PC-9 (cell line): ENCODE measurements at regions not wholly inside any gene's neighbourhood (a gene's known extent, or its start where the extent isn't known, plus 50 kb on each side); places are given as distances from the start of the nearest gene placed in this dataset.

Experiments
- BruUV-seq: library from RNA; stranded (reverse); fragments of 400-500 nt; replicated peaks from 2 replicates; lab custom pipeline; 2021; lab: Mats Ljungman, UMichigan
- CTCF ChIA-PET: fragments of 300-600 bp; sonication (Branson Sonifier 250); formaldehyde crosslinking; loops from one replicate; lab custom pipeline; 2022; ENCODE audit warnings: antibody characterized with exemption; lab: Charles Lee
- POLR2A ChIA-PET: fragments of 300-600 bp; sonication (Branson Sonifier 250); formaldehyde crosslinking; loops from one replicate; lab custom pipeline; 2022; ENCODE audit warnings: antibody characterized with exemption; ENCODE audit not compliant: unreplicated experiment; lab: Charles Lee
- DNase-seq, 2 experiments: peaks; one replicate each; pipeline versions ENCODE4 v3.0.0 to v3.0.0-alpha.2; 2015 to 2022; ENCODE audit warnings: mixed read lengths in 1 of 2
- H2AFZ ChIP-seq: fragments of 200-600 bp; sonication (generic); 2 replicates; pipeline ENCODE4 v1.8.1; 2017; ENCODE audit warnings: antibody characterized with exemption
- H3F3A ChIP-seq: fragments of 200-600 bp; sonication (generic); 2 replicates; pipeline ENCODE4 v1.8.1; 2017; ENCODE audit warnings: antibody characterized with exemption, mild to moderate bottlenecking, low read depth; ENCODE audit not compliant: insufficient read depth
- H3K27ac ChIP-seq: fragments of 200-600 bp; sonication (generic); 2 replicates; pipeline ENCODE4 v1.6.1; 2016; ENCODE audit warnings: mixed run types
- H3K27me3 ChIP-seq: fragments of 200-600 bp; sonication (generic); 2 replicates; pipeline ENCODE4 v1.6.1; 2016; ENCODE audit warnings: low read depth, mixed run types; ENCODE audit not compliant: insufficient read depth
- H3K36me3 ChIP-seq: fragments of 200-600 bp; sonication (generic); 2 replicates; pipeline ENCODE4 v1.6.1; 2016; ENCODE audit warnings: low read depth, mixed run types
- H3K4me1 ChIP-seq: fragments of 200-600 bp; sonication (generic); replicated peaks from 2 replicates; pipeline ENCODE4 v1.6.1; 2016; ENCODE audit warnings: mixed run types; ENCODE audit not compliant: insufficient read depth
- H3K4me2 ChIP-seq: fragments of 200-600 bp; sonication (generic); 2 replicates; pipeline ENCODE4 v1.6.1; 2017; ENCODE audit warnings: mixed run types
- H3K4me3 ChIP-seq: fragments of 200-600 bp; sonication (generic); 2 replicates; pipeline ENCODE4 v1.6.1; 2016; ENCODE audit warnings: mixed run types
- H3K79me2 ChIP-seq: fragments of 200-600 bp; sonication (generic); 2 replicates; pipeline ENCODE4 v1.6.1; 2017; ENCODE audit warnings: low read depth, mixed run types
- H3K9me2 ChIP-seq: fragments of 200-600 bp; sonication (generic); 2 replicates; pipeline ENCODE4 v1.8.1; 2017; ENCODE audit warnings: mild to moderate bottlenecking; ENCODE audit not compliant: insufficient read depth
- H3K9me3 ChIP-seq: fragments of 200-600 bp; sonication (generic); 2 replicates; pipeline ENCODE4 v1.8.1; 2016; ENCODE audit warnings: low read depth; ENCODE audit not compliant: insufficient read depth
- H4K20me1 ChIP-seq: fragments of 200-600 bp; sonication (generic); 2 replicates; pipeline ENCODE4 v1.8.1; 2017; ENCODE audit not compliant: insufficient read depth
- CTCF ChIP-seq: fragments of 200-600 bp; sonication (generic); conservative IDR thresholded peaks from 2 replicates; pipeline ENCODE4 v1.6.1; 2017; ENCODE audit warnings: mixed run types, antibody characterized with exemption, mild to moderate bottlenecking, moderate library complexity
- EZH2 ChIP-seq: fragments of 200-600 bp; sonication (generic); IDR thresholded peaks from 2 replicates; pipeline ENCODE4 v1.8.0; 2017; ENCODE audit warnings: antibody characterized with exemption, low read depth
- intact Hi-C: fragments of 100-400 bp; cut with micrococcal nuclease; formaldehyde crosslinking; loops from one replicate; pipeline ENCODE4 v1.10.0; 2022; ENCODE audit not compliant: unreplicated experiment

GRCh38 chr12:19036673-19037357 lies 92.7 kb upstream of the PLEKHA5 start:
- Histone ChIP-seq H3K79me2 (no peaks in the 10 kb centered on the region), H3K27me3 (no peaks in the 10 kb centered on the region), H3K36me3 (no peaks in the 10 kb centered on the region), H4K20me1 (no peaks in the 10 kb centered on the region), H3F3A (no peaks in the 10 kb centered on the region), H3K4me3 (no peak overlapping the region), H3K27ac (no peak overlapping the region), H3K9me3 (peaks cover 19% of the 10 kb centered on the region), H3K4me1 (no peaks in the 10 kb centered on the region), H3K9me2 (no peaks in the 10 kb centered on the region), H3K4me2 (no peak overlapping the region), H2AFZ (no peak overlapping the region)
- no peak for TF ChIP-seq CTCF
- TF ChIP-seq EZH2 = no peak
- DNase-seq = no peak
- ChIA-PET POLR2A (no interaction called here), CTCF (interaction anchor here (0.7 kb wide), 1 partner anchor 9 kb away, joined by 3 read pairs; no protein-coding TSS in a partner anchor)
- intact Hi-C loops = no loop called here
- no TSS peak for BruUV-seq

GRCh38 chr12:19038209-19038608 lies 91.3 kb upstream of the PLEKHA5 start:
- Histone ChIP-seq H3K79me2 (no peaks in the 10 kb centered on the region), H3K4me1 (no peaks in the 10 kb centered on the region), H2AFZ (no peak overlapping the region), H3K4me3 (no peak overlapping the region), H3K9me2 (no peaks in the 10 kb centered on the region), H3K9me3 (peaks cover 8% of the 10 kb centered on the region), H3F3A (no peaks in the 10 kb centered on the region), H3K27ac (no peak overlapping the region), H3K27me3 (no peaks in the 10 kb centered on the region), H3K36me3 (no peaks in the 10 kb centered on the region), H4K20me1 (no peaks in the 10 kb centered on the region), H3K4me2 (no peak overlapping the region)
- no TSS peak for BruUV-seq
- ChIA-PET CTCF (no interaction called here), POLR2A (no interaction called here)
- no peak for DNase-seq
- intact Hi-C loops = no loop called here
- no peak for TF ChIP-seq EZH2

- no peaks in the 10 kb centered on the region for H4K20me1 ChIP-seq
- no peaks in the 10 kb centered on the region for H3F3A ChIP-seq
- H3K27ac ChIP-seq = no peak overlapping the region
- H3K27me3 ChIP-seq = no peaks in the 10 kb centered on the region
- no peak overlapping the region for H3K4me2 ChIP-seq
- H3K36me3 ChIP-seq = no peaks in the 10 kb centered on the region
- DNase-seq = no peak
- no peaks in the 10 kb centered on the region for H3K9me3 ChIP-seq
- no peak overlapping the region for H2AFZ ChIP-seq
- H3K79me2 ChIP-seq = no peaks in the 10 kb centered on the region
- no TSS peak for BruUV-seq
- no peaks in the 10 kb centered on the region for H3K9me2 ChIP-seq
- CTCF ChIA-PET = no interaction called here
- H3K4me3 ChIP-seq = no peak overlapping the region
- H3K4me1 ChIP-seq = no peaks in the 10 kb centered on the region
- TF ChIP-seq CTCF (no peak), EZH2 (no peak)
- POLR2A ChIA-PET = interaction anchor here (0.7 kb wide), 1 partner anchor 20 kb away, joined by 3 read pairs; no protein-coding TSS in a partner anchor
- intact Hi-C loops = no loop called here
Observed at GRCh38 chr12:19039515-19039914, 90.0 kb upstream of the PLEKHA5 start.

- H3K27ac ChIP-seq = no peak overlapping the region
- no peaks in the 10 kb centered on the region for H3K4me1 ChIP-seq
- CTCF ChIA-PET = no interaction called here
- H3K4me3 ChIP-seq = no peak overlapping the region
- no peaks in the 10 kb centered on the region for H4K20me1 ChIP-seq
- no TSS peak for BruUV-seq
- no peaks in the 10 kb centered on the region for H3K27me3 ChIP-seq
- no peak for DNase-seq
- no peaks in the 10 kb centered on the region for H3K79me2 ChIP-seq
- H3K9me3 ChIP-seq = no peaks in the 10 kb centered on the region
- POLR2A ChIA-PET = no interaction called here
- H3K9me2 ChIP-seq = no peaks in the 10 kb centered on the region
- intact Hi-C loops = no loop called here
- H2AFZ ChIP-seq = no peak overlapping the region
- TF ChIP-seq EZH2 = no peak
- no peaks in the 10 kb centered on the region for H3K36me3 ChIP-seq
- no peak overlapping the region for H3K4me2 ChIP-seq
- H3F3A ChIP-seq = no peaks in the 10 kb centered on the region
Observed at GRCh38 chr12:19042221-19042620, 87.3 kb upstream of the PLEKHA5 start.
